Skeletal muscle tissue (tissue), 3 donors: ENCODE measurements at regions not wholly inside any gene's neighbourhood (a gene's known extent, or its start where the extent isn't known, plus 50 kb on each side); places are given as distances from the start of the nearest gene placed in this dataset.
"Not testable (repeated sequence)": the region's sequence is repeated elsewhere in the genome, so short reads cannot be mapped to it uniquely, and the experiment has no call there.

Source experiments
- H3K27ac ChIP-seq: one replicate; pipeline ENCODE4 v1.7.0; 2013; ENCODE audit warnings: mild to moderate bottlenecking, low read depth, low read length, inconsistent platforms
- H3K27me3 ChIP-seq, 3 donors: one replicate each; pipeline ENCODE4 v1.7.0; 2013; ENCODE audit warnings: low read length in 3 of 3; ENCODE audit not compliant: control insufficient read depth in 3 of 3, insufficient read depth in 3 of 3
- H3K36me3 ChIP-seq, 3 donors: one replicate each; pipeline ENCODE4 v1.7.0; 2013; ENCODE audit warnings: low read length in 3 of 3; ENCODE audit not compliant: control insufficient read depth in 3 of 3, insufficient read depth in 3 of 3
- H3K4me1 ChIP-seq, 3 donors: one replicate each; pipeline ENCODE4 v1.7.0; 2013; ENCODE audit warnings: low read length in 3 of 3, mild to moderate bottlenecking in 3 of 3; ENCODE audit not compliant: control insufficient read depth in 3 of 3, insufficient read depth in 3 of 3
- H3K4me3 ChIP-seq, 3 donors: one replicate each; pipeline ENCODE4 v1.7.0; 2013; ENCODE audit warnings: low read length in 3 of 3
- H3K9ac ChIP-seq, 3 donors: one replicate each; pipeline ENCODE4 v1.7.0; 2013; ENCODE audit warnings: low read length in 3 of 3, mild to moderate bottlenecking in 3 of 3, moderate library complexity in 2 of 3, low read depth in 1 of 3
- H3K9me3 ChIP-seq, 3 donors: one replicate each; pipeline ENCODE4 v1.7.0; 2013; ENCODE audit warnings: low read length in 3 of 3; ENCODE audit not compliant: control insufficient read depth in 3 of 3
- donor health status: Osteomylitis.

DNA sequence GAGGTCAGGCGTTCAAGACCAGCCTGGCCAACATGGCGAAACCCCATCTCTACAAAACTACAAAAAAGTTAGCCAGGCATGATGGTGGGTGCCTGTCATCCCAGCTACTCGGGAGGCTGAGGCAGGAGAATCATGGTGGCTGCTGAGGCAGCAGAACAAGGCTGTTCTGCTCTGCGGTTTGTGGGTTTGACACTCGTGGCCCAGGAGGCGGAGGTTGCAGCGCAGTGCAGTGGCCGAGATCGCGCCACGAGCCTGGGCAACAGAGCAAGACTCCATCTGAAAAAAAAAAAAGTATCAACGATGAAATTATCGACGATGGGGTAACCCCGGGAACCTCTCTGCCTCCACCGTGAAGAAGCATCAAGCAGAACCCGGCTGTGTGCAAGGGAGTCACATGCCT, 5478.8 kb upstream of the TPTE start:
- not testable (repeated sequence) for H3K4me3 ChIP-seq, H3K27me3 ChIP-seq, H3K9me3 ChIP-seq, H3K4me1 ChIP-seq, H3K9ac ChIP-seq, H3K27ac ChIP-seq, H3K36me3 ChIP-seq

GRCh38 chr21:5044812-5045211, 5476.6 kb upstream of the TPTE start:
- not testable (repeated sequence) for H3K4me1 ChIP-seq, H3K36me3 ChIP-seq, H3K27ac ChIP-seq, H3K9ac ChIP-seq, H3K27me3 ChIP-seq, H3K4me3 ChIP-seq, H3K9me3 ChIP-seq

DNA sequence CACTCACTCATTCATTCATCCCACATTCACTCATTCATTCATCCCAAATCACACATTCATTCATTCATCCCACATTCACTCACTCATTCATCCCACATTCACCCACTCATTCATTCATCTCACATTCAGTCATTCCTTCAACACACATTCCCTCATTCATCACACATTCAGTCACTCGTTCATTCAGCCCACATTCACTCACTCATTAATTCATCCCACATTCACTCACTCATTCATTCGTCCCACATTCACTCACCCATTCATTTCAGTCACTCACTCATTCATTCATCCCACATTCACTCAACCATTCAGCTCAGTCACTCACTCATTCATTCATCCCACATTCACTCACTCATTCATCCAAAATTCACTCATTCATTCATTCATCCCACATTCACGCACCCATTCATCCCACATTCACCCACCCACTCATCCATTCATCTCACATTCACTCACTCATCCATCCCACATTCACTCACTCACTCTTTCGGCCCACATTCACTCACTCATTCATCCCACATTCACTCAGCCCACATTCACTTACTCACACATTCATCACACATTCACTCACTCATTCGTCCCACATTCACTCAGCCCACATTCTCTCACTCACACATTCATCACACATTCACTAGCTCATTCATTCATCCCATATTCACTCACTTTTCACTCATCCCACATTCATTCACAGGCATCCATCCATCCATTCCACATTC, 5469.9 kb upstream of the TPTE start:
- not testable (repeated sequence) for H3K9me3 ChIP-seq, H3K27me3 ChIP-seq, H3K36me3 ChIP-seq, H3K9ac ChIP-seq, H3K4me1 ChIP-seq, H3K27ac ChIP-seq, H3K4me3 ChIP-seq

DNA sequence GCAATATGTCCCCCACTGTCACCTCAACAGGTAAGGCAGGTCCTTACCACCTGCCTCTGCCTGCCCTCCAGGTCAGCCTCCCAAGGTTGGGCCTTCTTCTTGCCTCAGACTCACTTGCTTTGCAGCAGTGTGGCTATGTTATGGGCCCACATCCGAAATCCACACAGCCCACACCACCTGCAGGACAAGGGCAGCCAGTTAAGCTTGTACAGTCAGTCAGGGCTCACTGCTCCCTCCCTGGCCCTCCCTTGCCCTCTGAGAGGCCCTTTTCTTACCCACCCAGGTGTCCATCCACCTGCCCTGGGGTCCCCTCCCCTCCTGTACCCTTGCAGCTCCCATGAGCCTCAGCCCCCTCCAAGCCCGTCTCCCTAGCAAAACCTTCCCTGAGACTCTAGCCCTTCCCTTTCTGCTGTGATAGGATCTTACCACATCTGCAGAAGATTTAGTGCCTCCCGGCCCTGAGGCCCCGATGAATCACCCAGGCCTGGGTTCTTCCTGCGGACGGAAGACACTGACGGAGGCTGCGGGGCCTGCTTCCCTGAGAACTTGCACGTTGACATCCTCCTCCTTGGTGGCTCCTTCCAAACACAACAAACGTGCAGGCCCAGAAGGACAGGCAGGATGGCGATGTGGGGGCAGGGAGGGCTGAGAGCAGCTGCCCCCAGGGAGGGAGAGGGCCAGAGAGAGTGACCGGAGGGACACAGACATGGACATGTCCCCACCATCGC, 5466.2 kb upstream of the TPTE start:
- H3K4me1 ChIP-seq, H3K4me3 ChIP-seq, H3K9ac ChIP-seq: not testable (repeated sequence)

GRCh38 chr21:5055996-5056962, 5465.1 kb upstream of the TPTE start:
- not testable (repeated sequence) for H3K27ac ChIP-seq, H3K4me3 ChIP-seq, H3K27me3 ChIP-seq

More for the DNA sequence above, 5466.2 kb upstream of the TPTE start:
- not testable (repeated sequence) for H3K27me3 ChIP-seq, H3K36me3 ChIP-seq, H3K9me3 ChIP-seq, H3K27ac ChIP-seq

DNA sequence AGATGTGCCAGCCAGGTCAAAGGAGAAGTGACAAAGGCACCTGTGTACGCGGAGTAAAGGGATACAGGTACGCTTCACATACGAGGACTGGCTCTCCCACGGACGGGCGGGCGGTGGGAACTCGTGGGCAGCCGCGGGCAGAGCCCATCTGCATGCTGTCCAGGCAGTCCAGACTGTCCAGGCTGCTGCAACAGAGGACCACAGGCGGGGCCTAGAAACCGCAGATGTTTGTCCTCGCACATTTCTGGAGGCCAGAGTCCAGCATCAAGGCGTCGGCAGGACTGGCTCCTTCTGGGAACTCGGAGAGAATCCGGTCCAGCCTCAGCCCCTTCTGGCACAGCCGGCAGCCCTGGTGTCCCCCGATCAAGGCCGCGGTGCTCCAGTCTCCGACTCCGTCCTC, 5464.3 kb upstream of the TPTE start:
- H3K4me3 ChIP-seq, H3K9ac ChIP-seq, H3K27me3 ChIP-seq, H3K9me3 ChIP-seq, H3K4me1 ChIP-seq, H3K27ac ChIP-seq, H3K36me3 ChIP-seq: not testable (repeated sequence)

More at GRCh38 chr21:5055996-5056962, 5465.1 kb upstream of the TPTE start:
- H3K36me3 ChIP-seq, H3K9ac ChIP-seq, H3K9me3 ChIP-seq, H3K4me1 ChIP-seq: not testable (repeated sequence)

- not testable (repeated sequence) for H3K27ac ChIP-seq, H3K9ac ChIP-seq, H3K36me3 ChIP-seq, H3K27me3 ChIP-seq, H3K9me3 ChIP-seq, H3K4me3 ChIP-seq, H3K4me1 ChIP-seq
Measured at GRCh38 chr21:5060364-5061083, 5460.9 kb upstream of the TPTE start.

DNA sequence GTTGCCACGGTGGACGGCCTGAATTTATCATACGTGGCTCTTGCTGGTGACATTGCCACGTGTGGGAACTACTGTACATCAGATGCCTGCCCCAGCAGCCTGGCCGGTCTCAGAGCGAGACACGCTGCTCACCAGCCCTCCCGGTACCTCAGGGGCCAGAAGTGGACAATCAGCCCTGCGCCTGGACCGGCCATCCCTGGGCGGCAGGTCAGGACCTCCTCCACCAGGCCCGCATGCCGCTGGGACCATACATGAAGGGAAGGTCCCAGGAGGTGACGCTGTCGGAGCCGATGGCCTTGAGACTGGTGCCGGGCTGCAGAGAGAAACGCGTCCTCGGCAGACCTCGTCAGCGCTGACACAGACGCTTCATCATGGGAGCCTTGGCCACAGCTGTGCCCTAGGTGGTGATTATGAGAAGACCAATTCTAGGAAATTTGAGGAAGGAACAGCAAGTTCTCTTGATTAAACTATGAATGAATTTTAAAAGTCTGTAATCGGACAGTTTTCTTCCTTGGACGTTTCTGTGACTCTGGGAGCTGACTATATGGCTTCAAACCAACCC, 5456.7 kb upstream of the TPTE start:
- H3K36me3 ChIP-seq, H3K27me3 ChIP-seq, H3K4me1 ChIP-seq, H3K4me3 ChIP-seq, H3K9me3 ChIP-seq, H3K9ac ChIP-seq, H3K27ac ChIP-seq: not testable (repeated sequence)

DNA sequence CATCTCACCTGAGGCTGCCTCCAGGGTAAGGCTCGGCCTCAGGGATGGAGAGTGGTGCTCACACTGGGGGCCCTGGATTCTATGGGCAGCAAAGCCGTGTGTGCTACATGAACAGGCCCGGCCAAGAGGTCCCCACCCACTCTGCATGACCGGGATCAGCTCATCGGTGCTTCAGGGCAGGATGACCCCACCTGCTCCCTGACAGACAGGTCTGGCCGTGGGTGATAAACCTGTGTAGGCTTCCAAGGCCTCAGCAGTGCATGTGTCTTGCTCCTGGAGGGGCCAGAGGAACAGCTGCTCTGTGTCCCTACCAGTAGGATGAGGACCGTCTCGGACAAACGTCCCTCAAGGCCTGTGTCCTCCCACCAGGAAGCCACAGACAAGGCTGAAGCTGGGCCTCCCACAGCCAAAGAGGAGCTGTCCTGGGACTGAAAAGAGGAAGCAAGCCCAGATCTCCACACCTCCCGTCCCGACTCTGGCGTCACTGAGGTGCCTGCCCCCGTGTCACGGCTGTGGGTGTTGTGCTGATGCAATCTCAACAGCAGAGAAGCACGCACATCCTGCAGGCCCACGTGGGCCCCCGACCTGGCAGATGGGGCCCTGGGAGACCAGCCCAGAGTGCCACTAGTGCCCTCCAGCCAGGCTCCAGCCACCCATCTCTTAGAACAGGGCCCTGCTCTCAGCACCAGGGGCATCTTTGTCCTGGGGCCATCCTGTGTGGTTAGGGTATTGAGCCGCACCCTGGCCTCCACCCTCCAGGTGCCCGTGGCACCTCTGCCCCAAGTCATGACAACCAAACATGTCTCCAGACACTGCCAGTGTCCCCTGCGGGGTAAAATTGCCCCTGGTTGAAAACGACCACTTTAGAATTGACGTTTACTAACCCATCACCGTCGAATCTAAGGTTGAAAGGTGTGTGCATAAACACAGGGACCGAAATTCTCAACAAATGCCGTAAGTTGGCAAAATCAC, 5455.9 kb upstream of the TPTE start:
- H3K9me3 ChIP-seq, H3K27ac ChIP-seq, H3K9ac ChIP-seq, H3K36me3 ChIP-seq, H3K27me3 ChIP-seq, H3K4me1 ChIP-seq, H3K4me3 ChIP-seq: not testable (repeated sequence)
